GM12878 (cell line): ENCODE measurements at regions not wholly inside any gene's neighbourhood (a gene's known extent, or its start where the extent isn't known, plus 50 kb on each side); places are given as distances from the start of the nearest gene placed in this dataset.
"Not testable (repeated sequence)": the region's sequence is repeated elsewhere in the genome, so short reads cannot be mapped to it uniquely, and the experiment has no call there.

Experiments used
- ATAC-seq: fragments of 200-7000 bp; cut with Tn5 transposase; 3 replicates; pipeline ENCODE4 v1.9.1; 2020; ENCODE audit warnings: mild to moderate bottlenecking, moderate library complexity
- BruUV-seq: library from RNA; stranded (reverse); fragments of 400-500 nt; replicated peaks from 2 replicates; lab custom pipeline; 2021; lab: Mats Ljungman, UMichigan
- CTCF ChIA-PET: fragments of 300-600 bp; sonication (Branson Sonifier 250); formaldehyde crosslinking; extraction: SDS; loops from one replicate; lab custom pipeline; 2021; ENCODE audit warnings: inconsistent platforms; lab: Yijun Ruan, JAX
- POLR2A ChIA-PET: fragments of 350-600 bp; formaldehyde crosslinking; extraction: SDS; loops from one replicate; lab custom pipeline; 2021; ENCODE audit warnings: inconsistent platforms; lab: Charles Lee
- RAD21 ChIA-PET: fragments of 300-600 bp; sonication (Branson Sonifier 250); formaldehyde crosslinking; loops from one replicate; lab custom pipeline; 2023; ENCODE audit warnings: antibody characterized with exemption; ENCODE audit not compliant: unreplicated experiment; lab: Charles Lee
- SMC1A ChIA-PET: fragments of 300-600 bp; sonication (Branson Sonifier 250); formaldehyde crosslinking; loops from one replicate; lab custom pipeline; 2023; ENCODE audit not compliant: unreplicated experiment, uncharacterized antibody; lab: Charles Lee
- DNase-seq: peaks from one replicate; pipeline ENCODE4 v3.0.0-alpha.2; 2011; ENCODE audit warnings: low read depth, low spot score
- FAIRE-seq: peaks from 3 replicates; lab custom pipeline; 2011; peaks lifted over from hg19 to GRCh38; lab: Jason Lieb, UNC
- H2AFZ ChIP-seq: 2 replicates; pipeline ENCODE4 v1.6.0; 2011; ENCODE audit warnings: low read depth, low read length, control low read depth; ENCODE audit not compliant: control insufficient read depth
- H3K27ac ChIP-seq: 2 replicates; pipeline ENCODE4 v1.5.1; 2011; ENCODE audit warnings: control low read depth; ENCODE audit not compliant: control insufficient read depth, insufficient read depth
- H3K27me3 ChIP-seq, 2 experiments: replicated peaks in 1 of 2; 2 replicates each; pipeline versions ENCODE4 v1.6.0 to v1.6.1; 2011; ENCODE audit warnings: low read length in 1 of 2; ENCODE audit not compliant: control insufficient read depth in 2 of 2, insufficient read depth in 2 of 2
- H3K36me3 ChIP-seq, 2 experiments: 2 replicates each; pipeline ENCODE4 v1.5.1; 2011; ENCODE audit warnings: low read length in 1 of 2; ENCODE audit not compliant: control insufficient read depth in 2 of 2, insufficient read depth in 2 of 2
- H3K4me1 ChIP-seq: 2 replicates; pipeline ENCODE4 v1.6.1; 2011; ENCODE audit warnings: mild to moderate bottlenecking, low read length, moderate library complexity, mixed read lengths; ENCODE audit not compliant: control insufficient read depth, insufficient read depth
- H3K4me2 ChIP-seq: 2 replicates; pipeline ENCODE4 v1.6.0; 2011; ENCODE audit warnings: control low read depth; ENCODE audit not compliant: control insufficient read depth, insufficient read depth
- H3K4me3 ChIP-seq: fragments of 200-600 bp; sonication (generic); 2 replicates; pipeline ENCODE4 v1.5.1; 2016
- H3K79me2 ChIP-seq: 2 replicates; pipeline ENCODE4 v1.6.0; 2011; ENCODE audit warnings: low read length; ENCODE audit not compliant: control insufficient read depth, insufficient read depth
- H3K9ac ChIP-seq: 2 replicates; pipeline ENCODE4 v1.8.0; 2011; ENCODE audit warnings: low read length, control low read depth, mixed read lengths; ENCODE audit not compliant: control insufficient read depth, insufficient read depth
- H3K9me3 ChIP-seq: replicated peaks from 3 replicates; pipeline ENCODE4 v1.5.1; 2011; ENCODE audit warnings: mild to moderate bottlenecking, low read length; ENCODE audit not compliant: control insufficient read depth, insufficient read depth
- H4K20me1 ChIP-seq: 2 replicates; pipeline ENCODE4 v1.6.0; 2011; ENCODE audit not compliant: control insufficient read depth, insufficient read depth
- WGBS: methylation state at CpG from one replicate; pipeline ENCODE4 v1.1.6; 2016; ENCODE audit warnings: low lambda C conversion rate; ENCODE audit not compliant: insufficient replicate concordance, insufficient coverage; ENCODE audit errors: missing lambda C conversion rate; 5-methylcytosine and 5-hydroxymethylcytosine counted together
- in situ Hi-C: fragments of 300-500 bp; cut with MboI; formaldehyde crosslinking; loops from 9 replicates; pipeline ENCODE4 v1.14.3; 2018; ENCODE audit warnings: mixed read lengths
- intact Hi-C: fragments of 100-400 bp; cut with micrococcal nuclease; formaldehyde crosslinking; loops from one replicate; pipeline ENCODE4 v1.14.2; 2022; ENCODE audit not compliant: unreplicated experiment

DNA sequence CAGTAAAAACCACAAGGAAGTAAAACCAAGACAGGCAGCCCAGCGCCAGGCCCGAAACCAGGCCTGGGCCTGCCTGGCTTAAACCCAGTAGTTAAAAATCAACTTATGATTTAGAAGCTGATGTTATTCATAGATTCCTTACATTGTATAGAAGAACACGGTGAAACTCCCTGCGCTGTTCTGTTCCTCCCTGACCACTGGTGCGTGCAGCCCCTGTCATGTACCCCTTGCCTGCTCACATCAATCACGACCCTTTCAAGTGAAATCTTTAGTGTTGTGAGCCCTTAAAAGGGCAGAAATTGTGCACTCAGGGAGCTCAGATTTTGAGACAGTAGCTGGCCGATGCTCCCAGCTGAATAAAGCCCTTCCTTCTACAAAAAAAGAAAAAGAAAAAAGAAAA, 50.5 kb upstream of the PRUNE2 start:
- H3K27ac ChIP-seq, DNase-seq, POLR2A ChIA-PET, H3K4me2 ChIP-seq, H3K36me3 ChIP-seq, SMC1A ChIA-PET, H3K27me3 ChIP-seq, H2AFZ ChIP-seq, CTCF ChIA-PET, BruUV-seq, H3K4me3 ChIP-seq, intact Hi-C loops, H4K20me1 ChIP-seq, in situ Hi-C loops, H3K9ac ChIP-seq, H3K4me1 ChIP-seq, FAIRE-seq, H3K9me3 ChIP-seq, H3K79me2 ChIP-seq: not testable (repeated sequence)
- RAD21 ChIA-PET: interaction anchor here (0.7 kb wide), 1 partner anchor 24 kb away, joined by 5 read pairs; no protein-coding TSS in a partner anchor
- peak; percentile 44 for ATAC-seq
- WGBS: 46% methylated on average over 7 of the region's 7 CpGs
